Suprapubic skin (tissue), 4 donors: ENCODE measurements at regions not wholly inside any gene's neighbourhood (a gene's known extent, or its start where the extent isn't known, plus 50 kb on each side); places are given as distances from the start of the nearest gene placed in this dataset.

Experiments
- CTCF ChIP-seq, 2 donors: fragments of 200-600 bp in 1 of 2; fragments of 450-650 bp in 1 of 2; sonication (generic) in 1 of 2; IDR thresholded peaks; one replicate each; pipeline ENCODE4 v1.5.1; 2016 to 2019; ENCODE audit warnings: antibody characterized with exemption in 2 of 2, mild to moderate bottlenecking in 1 of 2, moderate library complexity in 1 of 2
- POLR2A ChIP-seq, 2 donors: fragments of 450-650 bp; IDR thresholded peaks; one replicate each; pipeline ENCODE4 v1.6.1; 2017; ENCODE audit warnings: antibody characterized with exemption in 2 of 2, mild to moderate bottlenecking in 2 of 2, moderate library complexity in 2 of 2
- POLR2AphosphoS5 ChIP-seq, 3 donors: sonication (generic); formaldehyde crosslinking; IDR thresholded peaks; one replicate each; pipeline ENCODE4 v1.6.1; 2017; ENCODE audit warnings: antibody characterized with exemption in 3 of 3

GRCh38 chr13:109840893-109841287 lies 54.5 kb upstream of the IRS2 start:
- TF ChIP-seq CTCF (IDR thresholded peaks at IDR 0.05) (no peak), POLR2AphosphoS5 (IDR thresholded peaks at IDR 0.05) (no peak), POLR2A (IDR thresholded peaks at IDR 0.05) (no peak)
